ENCODE measurements at regions not wholly inside any gene's neighbourhood (a gene's known extent, or its start where the extent isn't known, plus 50 kb on each side); places are given as distances from the start of the nearest gene placed in this dataset.
"Not testable (repeated sequence)": the region's sequence is repeated elsewhere in the genome, so short reads cannot be mapped to it uniquely, and the experiment has no call there.

- DNase-seq: no peak
Measured at GRCh38 chr16:7775072-7775488, 442.4 kb downstream of the RBFOX1 start.

DNA sequence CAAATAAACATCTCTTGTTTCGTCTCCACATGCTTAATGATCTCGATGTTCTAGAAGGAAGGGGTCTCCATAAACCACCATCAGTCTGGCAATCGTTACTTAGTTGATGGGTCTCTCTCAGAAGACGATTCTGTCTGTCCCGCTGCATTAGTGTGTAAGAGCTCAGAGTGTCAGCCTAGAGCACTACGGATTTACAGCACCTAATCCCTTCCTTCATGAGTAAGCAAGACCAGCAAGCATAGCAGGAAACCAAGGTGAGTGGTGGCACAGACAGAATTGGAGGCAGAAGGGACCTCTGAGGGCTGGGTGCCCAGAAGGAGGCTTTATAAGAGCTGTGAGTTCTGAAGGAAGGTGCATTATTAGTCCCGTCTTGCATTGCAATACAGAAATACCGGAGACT lies 440.1 kb downstream of the RBFOX1 start:
- no peak for DNase-seq

DNA sequence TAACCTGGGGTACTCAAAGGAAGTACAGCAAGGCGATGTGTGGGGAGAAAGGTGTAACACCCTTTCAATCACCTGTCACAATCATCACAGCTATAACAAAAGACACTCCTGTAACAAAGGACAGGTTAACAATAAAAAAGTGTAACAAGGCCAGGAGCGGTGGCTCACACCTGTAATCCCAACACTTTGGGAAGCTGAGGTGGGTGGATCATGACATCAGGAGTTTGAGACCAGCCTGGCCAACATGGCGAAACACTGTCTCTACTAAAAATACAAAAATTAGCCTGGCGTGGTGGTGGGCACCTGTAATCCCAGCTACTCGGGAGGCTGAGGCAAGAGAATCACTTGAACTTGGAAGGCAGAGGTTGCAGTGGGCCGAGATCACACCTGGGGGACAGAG lies 436.4 kb downstream of the RBFOX1 start:
- DNase-seq: not testable (repeated sequence)

DNA sequence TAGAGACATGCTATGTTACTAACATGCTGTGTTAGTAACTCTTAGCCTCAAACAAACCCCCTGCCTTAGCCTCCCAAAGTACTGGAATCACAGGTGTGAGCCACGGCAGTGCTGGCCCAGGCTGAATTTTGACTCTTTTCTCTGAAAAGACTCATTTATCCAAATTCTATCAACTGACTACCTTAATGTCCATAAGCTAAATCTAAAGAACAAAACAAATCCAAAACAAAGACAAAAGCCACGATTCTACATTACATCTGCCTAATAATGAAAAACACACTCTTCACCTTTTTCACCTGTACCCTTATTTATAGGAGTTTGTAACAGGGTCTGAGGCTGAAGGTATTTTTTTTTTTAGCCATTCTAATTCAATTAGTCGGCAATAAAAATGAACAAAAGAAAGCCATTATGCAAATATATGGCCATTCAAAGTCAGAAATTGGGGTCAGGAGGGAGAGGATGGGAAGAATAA lies 432.5 kb downstream of the RBFOX1 start:
- DNase-seq: no peak

DNA sequence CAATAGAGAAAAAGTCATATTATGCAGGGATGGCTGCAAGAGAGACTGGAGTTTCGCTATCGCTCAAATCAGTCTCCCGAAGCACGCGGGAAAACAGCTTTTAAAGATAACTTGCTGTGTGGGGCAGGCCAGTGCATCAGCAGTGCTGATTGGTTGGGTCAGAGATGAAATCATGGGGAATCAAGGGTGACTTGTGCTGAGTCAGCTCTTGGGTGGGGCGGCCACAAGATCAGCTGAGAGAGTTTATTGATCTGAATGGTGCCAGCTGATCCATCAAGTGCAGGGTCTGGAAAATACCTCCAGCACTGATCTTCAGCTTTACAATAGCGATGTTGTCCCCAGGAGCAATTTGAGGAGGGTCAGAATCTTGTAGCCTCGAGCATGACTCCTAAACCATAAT lies 430.5 kb downstream of the RBFOX1 start:
- no peak for DNase-seq

All from NCI-H1436 (cell line).